ENCODE measurements at regions not wholly inside any gene's neighbourhood (a gene's known extent, or its start where the extent isn't known, plus 50 kb on each side); places are given as distances from the start of the nearest gene placed in this dataset.
"Not testable (repeated sequence)": the region's sequence is repeated elsewhere in the genome, so short reads cannot be mapped to it uniquely, and the experiment has no call there.

DNA sequence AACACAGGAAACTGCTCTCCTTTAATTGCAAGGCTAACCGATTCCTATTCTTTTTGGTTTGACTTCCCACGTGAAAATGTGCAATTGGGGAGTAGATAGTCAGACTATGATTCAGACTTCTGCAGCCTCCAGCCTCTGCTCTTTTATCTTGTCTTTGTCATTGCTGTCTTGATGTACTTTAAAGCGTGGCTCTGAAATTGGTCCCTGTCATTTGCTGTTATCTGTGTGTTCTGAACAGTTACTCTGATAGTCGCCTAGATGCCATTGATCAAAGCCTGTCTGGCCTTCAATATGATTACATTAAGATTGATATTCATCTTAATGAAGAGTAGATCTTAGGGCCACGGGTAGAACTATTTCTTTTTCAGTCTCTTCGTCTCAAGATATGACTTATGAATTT lies 799.2 kb downstream of the REEP3 start:
- no peak for DNase-seq (ENCODE audit: low read depth)

DNA sequence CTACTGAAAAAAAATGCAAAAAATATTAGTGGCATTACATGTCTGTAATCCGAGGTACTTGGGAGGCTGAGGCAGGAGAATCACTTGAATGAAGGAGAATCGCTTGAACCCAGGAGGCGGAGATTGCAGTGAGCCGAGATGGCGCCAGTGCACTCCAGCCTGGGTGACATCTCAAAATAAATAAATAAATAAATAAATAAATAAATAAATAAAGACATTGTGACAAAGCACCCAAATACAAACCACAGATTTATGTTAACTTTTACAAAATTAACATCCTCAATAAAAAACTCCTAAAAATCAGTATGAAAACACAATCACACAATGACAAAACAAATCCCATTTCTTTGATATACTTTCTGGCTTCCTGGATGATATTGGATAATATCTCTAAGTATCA lies 808.3 kb downstream of the REEP3 start:
- no peak for DNase-seq (ENCODE audit: low read depth)

DNA sequence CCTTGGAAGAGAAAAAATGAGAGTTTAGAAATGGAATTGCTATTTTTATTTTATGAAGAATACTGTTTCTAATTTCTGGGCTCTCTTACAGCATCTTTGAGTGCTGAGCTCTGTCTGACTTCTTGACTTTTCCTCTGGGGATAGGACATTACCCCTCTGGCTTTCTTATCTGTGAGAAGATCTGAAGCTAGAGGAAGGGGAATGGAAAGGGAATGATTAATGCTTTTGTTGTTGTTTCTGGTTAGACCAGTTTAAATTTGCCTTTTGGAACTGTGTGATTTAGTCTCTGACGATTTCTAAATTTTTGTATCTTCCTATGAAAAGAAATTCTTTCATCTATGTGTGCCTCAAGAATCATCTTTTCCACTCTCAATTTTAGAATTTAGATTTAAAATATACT lies 811.4 kb downstream of the REEP3 start:
- DNase-seq (ENCODE audit: low read depth), result no peak

DNA sequence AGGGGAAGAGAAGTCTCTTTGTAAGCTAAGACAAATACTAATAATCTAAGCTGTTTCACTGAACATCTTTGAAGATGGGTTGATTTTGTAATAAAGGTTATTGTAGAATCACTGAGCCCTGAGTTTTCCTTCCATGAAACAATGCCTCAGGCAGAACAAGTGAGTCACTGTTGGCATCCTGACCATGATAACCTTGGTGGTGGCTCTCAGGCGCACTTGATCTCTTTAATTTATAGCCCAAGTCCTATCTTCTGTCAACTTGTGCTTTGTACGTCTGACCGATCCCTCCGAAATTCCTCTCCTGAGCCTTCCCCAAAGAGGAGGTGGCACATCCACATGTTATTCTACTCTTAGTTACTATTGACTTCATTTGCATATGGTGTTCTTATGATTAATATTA lies 812.9 kb downstream of the REEP3 start:
- DNase-seq (ENCODE audit: low read depth), result no peak

DNA sequence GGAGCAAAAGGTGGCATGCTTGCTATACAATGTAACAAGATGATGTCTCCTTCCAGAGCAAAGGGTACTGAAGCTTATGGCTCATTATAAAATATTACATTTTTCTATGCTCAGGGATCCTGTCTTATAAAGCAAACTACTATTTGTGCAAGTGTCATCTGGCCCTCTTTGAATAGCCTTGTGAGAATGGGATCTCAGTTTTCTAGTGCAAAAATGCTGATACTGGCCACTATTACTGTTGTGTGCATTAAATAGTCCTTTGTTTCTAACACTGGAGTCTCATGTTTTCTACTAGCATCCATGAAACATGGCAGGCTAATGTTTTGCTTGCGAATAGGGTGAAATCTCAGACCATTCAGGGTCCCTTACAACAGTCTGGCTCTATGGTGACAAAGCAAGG lies 823.0 kb downstream of the REEP3 start:
- DNase-seq (ENCODE audit: low read depth), result no peak

DNA sequence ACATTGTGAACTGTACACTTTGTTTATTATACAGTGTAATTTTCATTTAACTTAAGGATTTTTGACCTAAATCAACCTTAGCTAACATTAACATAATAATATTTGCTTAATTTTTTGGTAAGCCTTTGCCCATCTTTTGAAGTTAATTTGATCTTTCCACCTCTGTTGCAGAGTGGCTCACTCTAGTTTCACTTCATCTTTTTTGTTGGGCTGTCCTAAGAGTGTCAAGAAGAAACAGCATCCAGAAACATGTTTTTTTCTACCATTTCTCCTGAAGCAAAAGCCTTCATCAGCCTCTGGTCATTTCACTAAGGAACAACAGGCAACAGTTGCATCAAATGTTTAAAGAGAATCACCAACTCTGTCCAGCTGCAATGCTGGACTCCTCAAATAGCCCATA lies 824.7 kb downstream of the REEP3 start:
- DNase-seq (ENCODE audit: low read depth), result no peak

DNA sequence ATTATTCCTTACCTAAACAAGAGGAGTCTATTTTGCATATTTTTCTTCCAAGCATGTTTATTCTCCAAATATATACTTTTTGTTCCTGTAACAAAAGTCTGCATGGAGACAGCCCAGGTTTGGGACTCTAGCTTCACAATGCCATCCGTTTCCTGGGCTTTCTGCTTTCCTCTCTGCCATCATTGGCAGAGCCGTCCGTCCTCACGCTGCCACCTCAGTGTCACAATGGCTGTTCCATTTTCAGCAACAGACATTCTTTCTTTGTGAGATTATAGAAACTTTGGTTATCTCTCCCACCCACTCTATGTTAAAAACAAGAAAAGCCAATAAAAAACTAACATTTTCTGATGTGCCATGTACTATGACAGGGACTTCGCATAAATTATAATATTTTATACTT lies 825.2 kb downstream of the REEP3 start:
- no peak for DNase-seq (ENCODE audit: low read depth)

DNA sequence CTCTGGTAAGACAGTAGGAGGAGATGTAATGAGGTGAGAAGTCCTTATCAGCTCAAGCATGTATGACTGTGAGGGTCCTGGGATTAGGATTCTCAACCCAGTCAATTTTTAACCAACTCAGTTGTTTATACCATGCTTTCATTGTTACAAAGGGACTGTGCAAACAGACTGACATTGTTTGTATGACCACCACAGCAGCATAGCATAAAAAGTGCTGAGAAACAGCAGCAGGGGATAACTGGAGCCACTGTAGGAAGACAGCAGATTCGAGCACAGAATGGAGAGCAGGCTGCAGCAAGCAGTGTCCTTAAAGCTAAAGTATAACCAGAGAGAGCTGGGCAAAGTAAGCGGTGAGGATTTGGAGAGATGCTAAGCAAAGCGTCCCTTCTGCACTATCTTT lies 829.5 kb downstream of the REEP3 start:
- no peak for DNase-seq (ENCODE audit: low read depth)

DNA sequence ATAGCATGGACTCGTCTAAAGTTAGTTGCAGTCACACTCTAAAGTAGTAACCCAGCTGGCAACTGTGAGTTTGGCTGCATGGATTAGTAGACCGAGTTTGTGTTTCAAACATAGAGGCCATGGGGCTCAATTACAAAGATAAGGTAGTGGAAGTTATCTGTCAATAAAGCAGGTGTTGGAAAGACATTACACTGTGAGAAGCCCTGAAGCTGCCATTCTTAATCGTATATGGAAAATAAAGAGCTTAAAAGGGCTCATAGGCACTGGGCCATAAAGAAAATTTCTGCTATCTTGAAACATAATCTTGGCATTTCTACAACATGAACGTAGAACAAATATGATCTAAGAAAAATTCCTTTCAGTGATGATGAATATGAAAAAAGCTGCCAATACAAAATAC lies 837.7 kb downstream of the REEP3 start:
- no peak for DNase-seq (ENCODE audit: low read depth)

DNA sequence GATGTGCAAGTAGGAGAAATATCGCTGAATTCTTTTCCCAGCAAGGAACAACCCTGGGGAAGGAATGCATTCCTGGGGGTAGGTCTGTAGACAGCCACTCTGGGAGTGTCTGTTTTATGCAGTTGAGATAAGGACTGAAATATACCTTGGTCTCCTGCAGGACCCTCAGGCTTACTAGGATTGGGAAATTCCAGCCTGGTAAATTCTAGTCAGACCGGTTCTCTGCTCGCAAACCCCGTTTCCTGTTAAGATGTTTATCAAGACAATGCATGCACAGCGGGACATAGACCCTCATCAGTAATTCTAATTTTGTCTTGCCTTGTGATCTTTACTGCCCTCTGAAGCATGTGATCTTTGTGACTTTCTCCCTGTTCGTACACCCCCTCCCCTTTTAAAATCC lies 839.0 kb downstream of the REEP3 start:
- DNase-seq (ENCODE audit: low read depth), result not testable (repeated sequence)

DNA sequence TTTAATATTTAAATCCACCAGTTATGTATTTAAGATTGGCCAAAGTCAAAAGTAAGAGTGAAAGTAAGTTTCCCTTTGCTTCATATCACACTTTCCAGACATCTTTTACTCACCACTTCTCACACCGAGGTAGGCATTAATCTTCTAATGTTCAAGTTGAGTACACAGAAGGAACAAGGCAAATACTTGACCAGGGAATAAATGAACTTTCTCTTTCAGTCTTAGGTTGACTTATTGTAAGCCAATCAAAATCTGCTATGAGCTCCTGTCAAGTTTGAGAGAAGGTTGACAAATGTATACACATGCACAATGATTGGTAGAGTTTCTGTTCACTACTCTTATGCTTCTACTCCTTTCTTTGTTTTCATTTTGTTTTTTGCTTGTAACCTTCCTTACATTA lies 842.5 kb downstream of the REEP3 start:
- DNase-seq (ENCODE audit: low read depth), result no peak

DNA sequence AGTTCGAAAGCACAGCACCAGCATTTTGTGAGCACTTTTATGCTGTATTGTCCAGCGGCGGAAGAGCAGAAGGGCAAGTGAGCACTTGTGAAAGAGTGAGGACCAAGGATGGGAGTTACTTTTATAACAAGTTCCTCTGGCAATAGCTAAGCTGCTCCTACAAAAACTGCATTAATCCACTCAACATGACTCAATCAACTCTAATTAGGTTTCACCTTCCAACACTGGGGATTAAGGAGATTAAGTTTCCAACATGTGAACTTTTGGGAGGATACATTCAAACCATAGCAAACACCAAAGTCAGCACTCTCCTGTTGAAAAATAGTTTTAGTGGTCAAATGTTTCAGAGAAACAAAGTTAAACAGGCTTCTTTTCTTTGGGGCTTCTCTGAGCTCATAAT lies 844.5 kb downstream of the REEP3 start:
- DNase-seq (ENCODE audit: low read depth), result no peak

DNA sequence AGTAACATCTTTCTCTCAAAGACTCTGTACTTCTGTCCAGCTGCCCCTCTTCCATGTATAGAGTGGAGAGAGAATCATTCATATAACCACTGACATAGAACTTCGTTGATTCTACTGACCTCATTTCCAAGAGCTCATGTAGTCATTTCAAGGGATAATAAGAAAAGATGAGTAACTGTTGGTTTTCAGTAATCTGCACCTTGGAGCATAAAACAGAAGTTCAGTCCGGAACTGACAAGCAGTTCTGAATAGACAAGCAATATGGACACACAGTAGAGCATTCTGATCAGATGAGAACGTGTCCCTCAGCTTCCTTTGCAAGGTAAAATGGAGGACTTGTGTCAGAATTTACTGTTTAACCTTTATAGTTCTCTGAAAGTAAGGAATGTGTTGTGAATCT lies 847.1 kb downstream of the REEP3 start:
- DNase-seq (ENCODE audit: low read depth), result no peak

DNA sequence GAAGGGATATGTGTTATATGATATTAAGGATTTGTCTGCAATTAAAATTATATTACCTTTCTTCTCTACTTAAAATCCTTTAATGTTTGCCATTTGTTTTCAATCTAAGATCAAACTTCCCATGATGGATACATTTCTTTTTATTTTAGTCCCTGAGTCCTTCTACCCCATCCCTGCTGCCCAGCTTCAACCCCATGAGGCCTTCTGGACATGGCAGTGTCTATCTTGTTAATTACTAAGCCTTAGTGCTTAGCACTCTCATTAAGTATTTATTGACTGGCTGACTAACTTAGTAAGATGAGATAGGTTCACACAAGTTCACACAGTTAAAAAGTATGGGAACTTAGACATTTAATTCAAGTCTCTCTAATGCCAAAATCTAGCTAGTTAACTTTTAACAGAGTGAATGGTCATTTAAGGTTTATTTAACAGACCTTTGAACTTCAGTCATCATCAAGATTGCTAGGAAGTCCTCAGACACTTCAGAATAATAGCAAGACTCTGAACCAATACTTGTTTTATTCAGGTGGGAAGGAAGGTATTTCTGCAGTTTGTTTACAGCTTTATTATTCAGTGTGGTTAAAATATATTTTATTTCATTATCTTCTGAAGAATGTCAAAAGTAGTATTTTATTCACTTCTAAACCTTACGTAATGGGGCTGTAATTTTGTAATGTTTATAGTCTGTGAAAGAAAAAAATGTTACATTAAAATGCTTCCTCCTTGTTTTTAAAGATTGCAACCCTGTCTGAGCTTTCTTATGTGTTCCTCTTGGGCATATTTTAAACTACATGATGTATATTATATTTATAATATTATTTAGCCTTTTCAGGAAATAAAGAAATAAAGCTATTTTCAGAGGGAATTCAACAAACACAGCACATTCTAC lies 848.9 kb downstream of the REEP3 start:
- DNase-seq (ENCODE audit: low read depth), result no peak

DNA sequence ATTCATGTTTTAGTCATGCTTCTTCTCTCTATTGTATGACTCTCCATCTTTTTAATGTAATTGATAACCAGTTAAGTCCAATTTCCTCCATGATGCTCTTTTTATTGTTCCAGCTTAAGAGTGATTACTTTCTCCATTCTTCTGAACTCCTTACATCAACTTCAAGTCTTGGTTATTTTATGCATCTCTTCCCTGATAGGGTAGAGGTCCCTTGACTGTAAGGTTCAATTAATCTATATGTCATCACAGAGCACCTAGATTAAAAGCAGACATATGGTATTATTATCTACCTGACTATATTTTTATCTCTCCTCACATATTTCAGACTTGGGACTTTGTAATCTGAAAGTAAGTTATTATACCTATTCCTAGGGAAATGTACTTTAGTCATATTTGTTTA lies 853.1 kb downstream of the REEP3 start:
- no peak for DNase-seq (ENCODE audit: low read depth)

DNA sequence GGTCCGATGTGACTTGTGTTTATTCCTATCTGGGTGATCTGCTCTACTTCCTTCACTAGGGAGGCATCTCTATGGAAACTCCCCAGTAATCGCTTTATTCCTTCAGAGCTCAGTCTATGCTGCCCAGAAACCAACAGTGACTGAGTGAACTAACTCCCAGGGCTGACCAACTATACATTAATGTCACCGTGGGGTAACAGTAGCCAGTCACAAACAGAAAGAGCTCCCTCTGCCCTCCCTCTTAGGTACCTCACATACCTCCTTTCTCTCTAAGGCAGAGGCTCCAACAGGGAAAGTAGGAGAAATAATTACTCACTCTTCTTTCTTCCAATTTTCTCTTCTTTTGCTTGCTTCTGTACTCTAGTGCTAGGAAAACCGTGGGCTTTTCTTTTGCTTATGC lies 855.0 kb downstream of the REEP3 start:
- no peak for DNase-seq (ENCODE audit: low read depth)

DNA sequence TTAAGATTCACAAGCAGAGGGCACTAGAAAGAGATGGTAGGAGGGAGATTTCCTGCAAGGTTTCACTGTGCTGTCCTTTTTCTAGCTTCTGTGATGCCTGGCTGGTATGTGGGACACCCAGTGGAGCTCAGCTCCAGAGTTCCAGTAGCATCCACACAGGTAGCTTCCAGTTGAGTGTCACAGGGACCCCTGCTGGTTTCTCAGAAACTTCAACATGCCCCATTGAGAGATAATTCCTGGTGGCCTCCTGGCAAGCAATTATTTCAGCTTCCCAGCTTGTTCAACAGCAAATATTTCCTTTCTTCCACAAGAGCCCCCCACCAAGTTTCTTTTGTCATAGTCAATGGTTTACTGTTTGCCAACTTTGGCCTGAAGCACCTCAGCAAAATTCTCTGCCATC lies 858.7 kb downstream of the REEP3 start:
- no peak for DNase-seq (ENCODE audit: low read depth)

DNA sequence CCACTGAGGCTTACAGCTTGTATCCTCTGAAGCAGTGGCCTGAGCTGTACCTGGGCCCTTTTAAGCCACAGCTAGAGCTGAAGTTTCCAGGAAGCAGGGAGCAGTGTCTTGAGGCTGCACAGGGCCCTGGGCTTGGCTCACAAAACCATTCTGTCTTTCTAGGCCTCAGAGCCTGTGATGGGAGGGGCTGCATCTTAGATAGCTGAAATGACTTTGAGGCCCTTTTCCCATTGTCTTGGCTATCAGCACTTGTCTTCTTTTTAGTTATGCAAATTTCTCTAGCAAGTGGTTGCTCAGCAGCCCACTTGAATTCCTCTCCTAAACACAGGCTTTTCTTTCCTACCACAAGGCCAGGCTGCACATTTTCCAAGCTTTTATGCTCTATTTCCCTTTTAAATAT lies 864.2 kb downstream of the REEP3 start:
- DNase-seq (ENCODE audit: low read depth), result no peak

DNA sequence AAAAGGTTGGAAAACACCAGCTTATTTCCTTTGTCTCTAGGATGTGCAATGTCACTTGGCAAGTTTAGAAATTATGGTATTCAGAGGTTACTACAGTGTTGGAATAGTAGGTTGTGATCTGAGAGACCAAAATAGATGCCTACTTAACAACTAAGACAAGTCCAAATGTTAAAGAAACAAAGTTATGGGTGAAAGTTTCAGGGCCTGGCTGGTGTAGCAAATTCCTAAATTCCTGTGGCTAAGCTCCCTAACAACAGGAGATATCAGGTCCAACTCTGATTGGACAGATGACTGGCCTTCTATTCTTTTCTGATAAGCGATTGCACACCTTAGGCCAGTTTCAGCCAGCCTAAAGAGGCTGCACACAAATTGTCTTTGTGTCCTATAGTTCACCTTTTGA lies 873.5 kb downstream of the REEP3 start:
- no peak for DNase-seq (ENCODE audit: low read depth)

DNA sequence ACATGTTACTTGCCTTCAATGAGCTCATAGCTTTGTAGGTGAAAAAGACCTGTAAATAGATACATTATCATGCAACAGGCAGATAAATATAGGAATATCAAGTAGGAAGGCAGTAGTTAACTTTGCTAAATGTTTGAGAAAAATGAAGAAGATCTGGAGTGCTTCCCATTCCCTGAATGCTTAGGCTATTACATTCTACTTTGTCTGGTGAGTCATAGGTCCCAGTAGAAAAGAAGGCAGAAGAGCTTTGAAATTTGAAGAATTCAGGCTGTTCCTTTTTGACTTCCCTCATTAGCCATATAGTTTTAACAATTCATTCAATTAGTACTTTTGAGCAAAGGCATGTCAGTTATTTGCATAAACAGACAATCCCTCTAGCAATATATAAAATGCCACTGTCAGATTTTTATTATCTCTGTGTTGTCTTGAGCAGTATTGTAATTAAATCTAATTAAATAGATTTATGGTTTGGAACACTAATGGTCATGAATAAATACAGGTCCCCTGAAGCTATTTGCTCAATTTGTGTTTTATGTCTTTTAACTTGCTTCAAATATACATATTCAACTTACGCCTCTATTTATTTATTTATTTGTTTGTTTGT lies 875.0 kb downstream of the REEP3 start:
- DNase-seq (ENCODE audit: low read depth), result no peak

DNA sequence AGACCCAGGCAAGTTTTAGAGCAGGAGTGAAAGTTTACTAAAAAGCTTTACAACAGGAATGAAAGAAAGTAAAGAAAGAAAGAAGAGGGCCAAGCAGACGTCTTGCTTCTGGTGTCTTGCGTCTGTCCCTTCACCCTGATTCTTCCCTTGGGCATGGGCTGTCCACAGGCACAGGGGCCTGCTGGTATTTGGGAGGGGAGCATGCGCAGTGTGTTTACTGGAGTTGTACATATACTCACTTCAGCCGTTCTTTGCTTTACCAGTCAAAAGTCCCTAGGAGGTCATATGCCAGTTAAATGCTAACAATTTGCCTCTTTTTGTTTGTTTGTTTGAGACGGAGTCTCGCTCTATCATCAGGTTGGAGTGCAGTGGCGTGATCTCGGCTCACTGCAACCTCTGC lies 875.9 kb downstream of the REEP3 start:
- no peak for DNase-seq (ENCODE audit: low read depth)

DNA sequence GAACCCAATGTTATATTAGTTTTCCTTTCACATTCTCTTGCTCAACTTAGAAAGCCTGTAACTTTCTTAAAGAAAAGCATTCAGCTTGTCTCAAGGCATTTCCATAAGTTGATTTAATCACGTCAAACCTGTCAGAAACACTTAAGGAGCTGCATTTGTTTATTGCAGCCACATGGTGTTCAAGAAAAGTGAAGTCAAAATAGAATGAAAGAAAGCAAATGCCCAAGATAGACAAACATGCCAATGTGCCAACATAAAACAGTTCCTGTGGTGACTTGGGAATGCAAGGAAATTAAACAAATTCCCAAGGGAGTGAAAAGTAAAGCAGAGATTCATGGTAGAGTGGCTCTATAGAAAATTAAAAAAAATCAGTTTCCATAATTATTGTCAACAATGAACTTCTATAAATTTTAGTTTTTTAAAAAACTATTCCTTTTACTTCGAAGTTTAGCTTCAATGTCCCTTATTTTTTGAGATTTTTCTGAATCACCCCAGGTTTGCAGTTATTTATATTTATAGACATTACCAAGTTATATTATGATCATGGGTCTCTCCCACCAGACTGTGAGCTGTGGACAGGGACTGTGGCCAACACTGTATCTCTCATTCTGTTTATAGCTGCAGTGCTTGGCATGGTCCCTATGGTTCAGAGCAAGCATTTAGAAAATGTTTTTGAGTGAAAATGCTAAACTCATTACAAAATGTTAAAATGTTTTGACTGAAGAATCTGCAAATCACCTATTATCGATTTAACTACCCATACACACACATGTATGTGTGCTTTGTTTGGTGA lies 887.4 kb downstream of the REEP3 start:
- DNase-seq (ENCODE audit: low read depth), result no peak

DNA sequence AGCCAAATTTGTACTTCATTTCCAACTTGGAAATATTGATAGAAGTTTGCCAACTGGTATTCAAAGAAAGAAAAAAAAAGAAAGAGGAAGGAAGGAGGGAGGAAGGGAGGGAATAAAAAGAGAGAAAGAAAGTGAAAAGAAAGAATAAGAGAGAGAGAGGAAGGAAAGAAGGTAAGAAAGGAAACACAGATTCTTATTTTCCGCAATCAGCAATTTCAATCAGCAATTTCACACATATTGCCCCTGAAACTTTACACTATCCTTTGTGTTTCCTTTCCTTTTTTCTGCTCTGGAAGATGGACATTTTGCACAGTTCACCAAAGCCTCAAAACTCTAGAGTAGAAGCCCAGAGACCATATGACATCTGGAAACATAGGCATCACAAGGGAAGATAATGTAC lies 888.1 kb downstream of the REEP3 start:
- DNase-seq (ENCODE audit: low read depth), result no peak
